ENCODE measurements at regions not wholly inside any gene's neighbourhood (a gene's known extent, or its start where the extent isn't known, plus 50 kb on each side); places are given as distances from the start of the nearest gene placed in this dataset.

DNA sequence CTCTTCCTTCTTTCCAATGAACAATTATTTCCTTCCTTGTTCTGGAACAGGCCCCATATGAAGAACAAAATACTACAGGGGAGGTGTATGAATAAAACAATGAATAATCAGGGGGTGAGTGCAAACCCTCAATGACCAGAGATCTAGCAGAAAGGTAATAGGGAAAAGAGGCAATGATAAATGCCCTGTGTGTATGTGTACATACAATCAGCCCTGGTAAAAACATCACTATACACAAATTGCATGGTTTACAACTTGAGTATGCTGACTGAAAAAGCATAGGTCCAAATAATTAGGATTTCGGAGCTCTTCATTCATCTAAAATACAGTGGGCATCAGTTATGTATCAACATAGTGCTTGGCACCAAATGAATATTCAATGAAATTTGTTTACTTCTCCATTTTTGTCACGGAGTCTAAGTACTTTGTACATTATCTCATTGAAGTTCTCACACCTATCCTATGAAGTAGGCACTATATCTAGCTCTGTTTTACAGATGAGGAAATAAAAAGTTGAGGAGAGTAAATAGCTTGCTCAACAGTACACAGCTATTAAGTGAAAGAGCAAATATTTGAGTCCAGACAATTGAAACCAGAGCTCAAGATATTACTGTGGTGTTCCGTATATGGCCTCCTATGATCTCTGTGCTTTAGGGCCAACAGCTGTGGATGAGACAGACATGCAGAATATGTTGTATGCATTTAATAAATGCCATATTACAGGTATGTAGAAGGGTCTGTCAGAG, 1065.4 kb downstream of the SORCS3 start:
- TF ChIP-seq, protein P1, sequence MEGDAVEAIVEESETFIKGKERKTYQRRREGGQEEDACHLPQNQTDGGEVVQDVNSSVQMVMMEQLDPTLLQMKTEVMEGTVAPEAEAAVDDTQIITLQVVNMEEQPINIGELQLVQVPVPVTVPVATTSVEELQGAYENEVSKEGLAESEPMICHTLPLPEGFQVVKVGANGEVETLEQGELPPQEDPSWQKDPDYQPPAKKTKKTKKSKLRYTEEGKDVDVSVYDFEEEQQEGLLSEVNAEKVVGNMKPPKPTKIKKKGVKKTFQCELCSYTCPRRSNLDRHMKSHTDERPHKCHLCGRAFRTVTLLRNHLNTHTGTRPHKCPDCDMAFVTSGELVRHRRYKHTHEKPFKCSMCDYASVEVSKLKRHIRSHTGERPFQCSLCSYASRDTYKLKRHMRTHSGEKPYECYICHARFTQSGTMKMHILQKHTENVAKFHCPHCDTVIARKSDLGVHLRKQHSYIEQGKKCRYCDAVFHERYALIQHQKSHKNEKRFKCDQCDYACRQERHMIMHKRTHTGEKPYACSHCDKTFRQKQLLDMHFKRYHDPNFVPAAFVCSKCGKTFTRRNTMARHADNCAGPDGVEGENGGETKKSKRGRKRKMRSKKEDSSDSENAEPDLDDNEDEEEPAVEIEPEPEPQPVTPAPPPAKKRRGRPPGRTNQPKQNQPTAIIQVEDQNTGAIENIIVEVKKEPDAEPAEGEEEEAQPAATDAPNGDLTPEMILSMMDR (IDR thresholded peaks at IDR 0.05), result no peak
- no peak for TF ChIP-seq POLR2A (IDR thresholded peaks at IDR 0.05)

All from right lobe of liver (tissue), 4 donors.